SK-N-SH (cell line): ENCODE measurements at regions not wholly inside any gene's neighbourhood (a gene's known extent, or its start where the extent isn't known, plus 50 kb on each side); places are given as distances from the start of the nearest gene placed in this dataset.

Experiments used
- CTCF ChIA-PET: fragments of 300-600, 350-600 bp; formaldehyde crosslinking; extraction: SDS; loops from one replicate; lab custom pipeline; 2021; lab: Yijun Ruan, JAX
- POLR2A ChIA-PET: fragments of 350-600 bp; sonication (Branson Sonifier 250); formaldehyde crosslinking; extraction: SDS; loops from one replicate; lab custom pipeline; 2020; ENCODE audit warnings: antibody characterized with exemption, inconsistent platforms; lab: Yijun Ruan, JAX
- DNase-seq: peaks from one replicate; pipeline ENCODE4 v3.0.0; 2012
- H2AFZ ChIP-seq: fragments of 200-600 bp; sonication (generic); 2 replicates; pipeline ENCODE4 v1.8.1; 2016; ENCODE audit warnings: antibody characterized with exemption, mild to moderate bottlenecking, low read depth
- H3F3A ChIP-seq: fragments of 200-600 bp; sonication (generic); replicated peaks from 2 replicates; pipeline ENCODE3; 2016; ENCODE audit warnings: antibody characterized with exemption, mild to moderate bottlenecking; ENCODE audit not compliant: insufficient read depth
- H3K27ac ChIP-seq, 2 experiments: fragments of 200-500 bp in 1 of 2; fragments of 200-600 bp in 1 of 2; sonication (Bioruptor generic) in 1 of 2; sonication (generic), shearing (Covaris generic) in 1 of 2; 2 replicates each; pipeline versions ENCODE4 v1.5.1 to v1.6.1; 2014 to 2016; ENCODE audit warnings: low read depth in 2 of 2, inconsistent platforms in 1 of 2, low read length in 1 of 2, mild to moderate bottlenecking in 1 of 2, mixed read lengths in 1 of 2
- H3K27me3 ChIP-seq: fragments of 200-600 bp; sonication (generic), shearing (Covaris generic); 2 replicates; pipeline ENCODE4 v1.6.1; 2016; ENCODE audit warnings: mixed run types; ENCODE audit not compliant: insufficient read depth
- H3K36me3 ChIP-seq, 2 experiments: fragments of 200-500 bp in 1 of 2; fragments of 200-600 bp in 1 of 2; sonication (Bioruptor generic) in 1 of 2; sonication (generic) in 1 of 2; replicated peaks in 1 of 2; 2 replicates each; pipeline versions ENCODE3 to v1.5.1; 2014 to 2016; ENCODE audit warnings: low read length in 1 of 2, mild to moderate bottlenecking in 1 of 2; ENCODE audit not compliant: insufficient read depth in 2 of 2, control insufficient read depth in 1 of 2
- H3K4me1 ChIP-seq, 2 experiments: fragments of 200-500 bp in 1 of 2; fragments of 200-600 bp in 1 of 2; sonication (Bioruptor generic) in 1 of 2; sonication (generic), shearing (Covaris generic) in 1 of 2; 2 replicates each; pipeline versions ENCODE4 v1.5.1 to v1.6.1; 2014 to 2016; ENCODE audit warnings: low read depth in 1 of 2, low read length in 1 of 2, mixed run types in 1 of 2; ENCODE audit not compliant: insufficient read depth in 2 of 2, control insufficient read depth in 1 of 2
- H3K4me2 ChIP-seq: fragments of 200-600 bp; sonication (generic), shearing (Covaris generic); 2 replicates; pipeline ENCODE4 v1.6.1; 2017; ENCODE audit warnings: mixed run types
- H3K4me3 ChIP-seq, 2 experiments: fragments of 200-500 bp in 1 of 2; fragments of 200-600 bp in 1 of 2; sonication (Bioruptor generic) in 1 of 2; sonication (generic), shearing (Covaris generic) in 1 of 2; 2 replicates each; pipeline versions ENCODE4 v1.5.1 to v1.8.1; 2014 to 2016; ENCODE audit warnings: low read depth in 2 of 2, inconsistent platforms in 1 of 2, low read length in 1 of 2, mild to moderate bottlenecking in 1 of 2, mixed read lengths in 1 of 2, moderate library complexity in 1 of 2
- H3K79me2 ChIP-seq: fragments of 200-600 bp; sonication (generic); 2 replicates; pipeline ENCODE4 v1.8.1; 2017; ENCODE audit warnings: mild to moderate bottlenecking; ENCODE audit not compliant: insufficient read depth
- H3K9ac ChIP-seq: fragments of 200-600 bp; sonication (generic); 2 replicates; pipeline ENCODE4 v1.6.1; 2017; ENCODE audit warnings: mixed run types
- H3K9me2 ChIP-seq: fragments of 200-600 bp; sonication (generic); 2 replicates; pipeline ENCODE4 v1.6.1; 2017; ENCODE audit warnings: mixed run types
- H3K9me3 ChIP-seq: fragments of 200-600 bp; sonication (generic); 2 replicates; pipeline ENCODE4 v1.6.1; 2017; ENCODE audit warnings: mixed run types, mild to moderate bottlenecking, moderate library complexity
- H4K20me1 ChIP-seq: fragments of 200-600 bp; sonication (generic); 2 replicates; pipeline ENCODE4 v1.6.1; 2017; ENCODE audit warnings: mild to moderate bottlenecking, mixed run types; ENCODE audit not compliant: insufficient read depth
- EP300 ChIP-seq, 2 experiments: IDR thresholded peaks; 2 replicates each; pipeline versions ENCODE4 v1.4.0 to v1.6.1; 2012; ENCODE audit warnings: borderline replicate concordance in 1 of 2, low read depth in 1 of 2, low read length in 1 of 2
- FOXJ3 ChIP-seq: sonication (generic); formaldehyde crosslinking; IDR thresholded peaks from 2 replicates; pipeline ENCODE4 v1.5.1; 2020; ENCODE audit warnings: mild to moderate bottlenecking, missing genetic modification reagents
- GABPA ChIP-seq: IDR thresholded peaks from 2 replicates; pipeline ENCODE4 v1.4.0; 2012; ENCODE audit warnings: low read depth, mild to moderate bottlenecking
- JUND ChIP-seq: IDR thresholded peaks from 2 replicates; pipeline ENCODE4 v1.4.0; 2012
- MXI1 ChIP-seq: IDR thresholded peaks from 2 replicates; pipeline ENCODE4 v1.6.1; 2012; ENCODE audit warnings: mild to moderate bottlenecking, low read depth, low read length, improper control_type of control experiment
- NFIC ChIP-seq: IDR thresholded peaks from 2 replicates; pipeline ENCODE4 v1.4.0; 2012; ENCODE audit warnings: borderline replicate concordance
- NRF1 ChIP-seq: IDR thresholded peaks from 2 replicates; pipeline ENCODE4 v1.6.1; 2012; ENCODE audit warnings: low read depth, mild to moderate bottlenecking, low read length
- PBX3 ChIP-seq: IDR thresholded peaks from 2 replicates; pipeline ENCODE4; 2012
- POLR2AphosphoS5 ChIP-seq: IDR thresholded peaks from 2 replicates; pipeline ENCODE4 v1.6.1; 2012; ENCODE audit warnings: low read depth, low read length
- REST ChIP-seq: IDR thresholded peaks from 2 replicates; pipeline ENCODE4 v1.6.1; 2012; ENCODE audit warnings: mild to moderate bottlenecking, low read depth, low read length, moderate library complexity
- RFX5 ChIP-seq: IDR thresholded peaks from 2 replicates; pipeline ENCODE4 v1.6.1; 2012; ENCODE audit warnings: mild to moderate bottlenecking, improper control_type of control experiment, low read length
- TAF1 ChIP-seq: IDR thresholded peaks from 2 replicates; pipeline ENCODE4 v1.6.1; 2012; ENCODE audit warnings: low read depth, mild to moderate bottlenecking, low read length, moderate library complexity, borderline replicate concordance
- TCF12 ChIP-seq: IDR thresholded peaks from 2 replicates; pipeline ENCODE4 v1.4.0; 2012
- TEAD4 ChIP-seq: IDR thresholded peaks from 2 replicates; pipeline ENCODE4 v1.4.0; 2012; ENCODE audit warnings: mild to moderate bottlenecking, borderline replicate concordance; ENCODE audit not compliant: insufficient read depth
- YY1 ChIP-seq: IDR thresholded peaks from 2 replicates; pipeline ENCODE4 v1.4.0; 2012; ENCODE audit warnings: low read depth, mild to moderate bottlenecking
- ZBTB33 ChIP-seq: IDR thresholded peaks from 2 replicates; pipeline ENCODE4 v1.4.0; 2012; ENCODE audit warnings: low read depth, borderline replicate concordance
- WGBS: methylation state at CpG from one replicate; pipeline ENCODE4 v1.1.6; 2017; ENCODE audit warnings: low lambda C conversion rate; 5-methylcytosine and 5-hydroxymethylcytosine counted together

- Histone ChIP-seq H2AFZ (no peak overlapping the region), H3K27ac (no peak overlapping the region), H3K9ac (no peak overlapping the region), H3K4me2 (no peak overlapping the region), H3K9me2 (no peaks in the 10 kb centered on the region), H3F3A (no peaks in the 10 kb centered on the region), H4K20me1 (no peaks in the 10 kb centered on the region), H3K36me3 (no peaks in the 10 kb centered on the region), H3K4me1 (no peaks in the 10 kb centered on the region), H3K4me3 (no peak overlapping the region), H3K79me2 (no peaks in the 10 kb centered on the region), H3K9me3 (no peaks in the 10 kb centered on the region), H3K27me3 (no peaks in the 10 kb centered on the region)
- no peak for DNase-seq
- no peak for TF ChIP-seq EP300 (IDR thresholded peaks at IDR 0.05; ENCODE audit: borderline replicate concordance in 1 of 2, low read depth in 1 of 2, low read length in 1 of 2)
- TF ChIP-seq TCF12, result no peak
- TF ChIP-seq JUND, result no peak
- TF ChIP-seq MXI1, result no peak
- TF ChIP-seq POLR2AphosphoS5, result no peak
- no peak for TF ChIP-seq REST
- no peak for TF ChIP-seq ZBTB33
- TF ChIP-seq NFIC, result no peak
- TF ChIP-seq TEAD4, result no peak
- no peak for TF ChIP-seq NRF1
- POLR2A ChIA-PET, result no interaction called here
- CTCF ChIA-PET, result no interaction called here
- 67% methylated on average over 4 of the region's 4 CpGs for WGBS
Observed at GRCh38 chr10:107520348-107520747, 355.8 kb upstream of the SORCS1 start.

GRCh38 chr10:107517811-107518210 is 353.3 kb upstream of the SORCS1 start:
- Histone ChIP-seq H3K4me3 (no peak overlapping the region), H3F3A (no peaks in the 10 kb centered on the region), H3K27me3 (no peaks in the 10 kb centered on the region), H4K20me1 (no peaks in the 10 kb centered on the region), H3K4me2 (no peak overlapping the region), H3K79me2 (no peaks in the 10 kb centered on the region), H2AFZ (no peak overlapping the region), H3K4me1 (no peaks in the 10 kb centered on the region), H3K27ac (no peak overlapping the region), H3K9me2 (no peaks in the 10 kb centered on the region), H3K36me3 (no peaks in the 10 kb centered on the region), H3K9me3 (no peaks in the 10 kb centered on the region), H3K9ac (no peak overlapping the region)
- CTCF ChIA-PET, result interaction anchor here (1.2 kb wide), 1 partner anchor 812 kb away, joined by 3 read pairs; no protein-coding TSS in a partner anchor
- WGBS, result 44% methylated on average over 4 of the region's 4 CpGs
- TF ChIP-seq TAF1, result no peak
- no peak for TF ChIP-seq RFX5
- TF ChIP-seq NFIC, result no peak
- no peak for TF ChIP-seq ZBTB33
- TF ChIP-seq YY1, result no peak
- TF ChIP-seq GABPA, result no peak
- TF ChIP-seq NRF1, result no peak
- no peak for TF ChIP-seq PBX3
- no peak for TF ChIP-seq FOXJ3
- no peak for DNase-seq
- POLR2A ChIA-PET, result no interaction called here
